GM12874 (cell line): ENCODE measurements at regions not wholly inside any gene's neighbourhood (a gene's known extent, or its start where the extent isn't known, plus 50 kb on each side); places are given as distances from the start of the nearest gene placed in this dataset.

Experiments
- TF ChIP-seq, protein P1 (sequence below): IDR thresholded peaks from 2 replicates; pipeline ENCODE4 v1.5.1; 2011; ENCODE audit warnings: low read depth, mild to moderate bottlenecking, control low read depth, low read length, moderate library complexity; ENCODE audit not compliant: insufficient read depth

GRCh38 chr9:18390393-18390792, 83.6 kb upstream of the ADAMTSL1 start:
- TF ChIP-seq, protein P1, sequence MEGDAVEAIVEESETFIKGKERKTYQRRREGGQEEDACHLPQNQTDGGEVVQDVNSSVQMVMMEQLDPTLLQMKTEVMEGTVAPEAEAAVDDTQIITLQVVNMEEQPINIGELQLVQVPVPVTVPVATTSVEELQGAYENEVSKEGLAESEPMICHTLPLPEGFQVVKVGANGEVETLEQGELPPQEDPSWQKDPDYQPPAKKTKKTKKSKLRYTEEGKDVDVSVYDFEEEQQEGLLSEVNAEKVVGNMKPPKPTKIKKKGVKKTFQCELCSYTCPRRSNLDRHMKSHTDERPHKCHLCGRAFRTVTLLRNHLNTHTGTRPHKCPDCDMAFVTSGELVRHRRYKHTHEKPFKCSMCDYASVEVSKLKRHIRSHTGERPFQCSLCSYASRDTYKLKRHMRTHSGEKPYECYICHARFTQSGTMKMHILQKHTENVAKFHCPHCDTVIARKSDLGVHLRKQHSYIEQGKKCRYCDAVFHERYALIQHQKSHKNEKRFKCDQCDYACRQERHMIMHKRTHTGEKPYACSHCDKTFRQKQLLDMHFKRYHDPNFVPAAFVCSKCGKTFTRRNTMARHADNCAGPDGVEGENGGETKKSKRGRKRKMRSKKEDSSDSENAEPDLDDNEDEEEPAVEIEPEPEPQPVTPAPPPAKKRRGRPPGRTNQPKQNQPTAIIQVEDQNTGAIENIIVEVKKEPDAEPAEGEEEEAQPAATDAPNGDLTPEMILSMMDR, result no peak

DNA sequence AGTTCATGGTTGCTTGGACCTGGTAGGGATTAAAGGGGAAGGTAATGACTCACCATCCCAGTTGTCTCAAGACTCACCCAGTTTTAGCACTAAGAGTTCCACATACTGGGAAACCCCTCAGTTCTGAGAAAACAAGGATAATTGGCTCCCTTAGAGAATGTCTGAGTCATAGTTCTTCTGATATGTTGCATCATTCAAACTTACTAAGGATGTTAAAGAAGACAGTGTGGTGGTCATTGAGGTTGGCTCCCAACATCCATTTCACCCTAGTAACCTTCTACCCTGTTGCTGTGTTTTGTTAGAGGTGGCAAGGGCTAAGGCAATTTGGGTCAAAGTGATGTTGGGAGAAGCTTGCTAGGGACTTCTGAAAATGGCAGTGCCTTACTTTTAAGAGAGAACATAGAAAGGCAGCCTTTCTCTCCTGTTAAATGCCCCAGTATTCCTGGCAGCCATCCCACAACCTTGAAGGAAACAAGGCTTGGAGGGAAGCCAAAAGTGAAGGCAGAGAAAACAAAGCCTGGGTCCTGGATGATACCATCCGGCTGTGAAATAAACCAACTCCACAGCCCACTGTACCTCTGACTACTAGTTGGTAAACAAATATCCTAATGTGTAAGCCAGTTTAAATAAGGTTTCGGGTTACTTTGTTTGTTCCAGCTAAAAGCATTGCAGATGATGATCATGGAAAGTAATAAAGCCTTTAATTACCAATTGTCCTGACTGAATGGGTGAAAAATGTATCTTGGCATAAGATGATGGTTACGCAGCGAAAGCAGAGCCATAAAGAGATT, 80.4 kb upstream of the ADAMTSL1 start:
- TF ChIP-seq, protein P1, result no peak

DNA sequence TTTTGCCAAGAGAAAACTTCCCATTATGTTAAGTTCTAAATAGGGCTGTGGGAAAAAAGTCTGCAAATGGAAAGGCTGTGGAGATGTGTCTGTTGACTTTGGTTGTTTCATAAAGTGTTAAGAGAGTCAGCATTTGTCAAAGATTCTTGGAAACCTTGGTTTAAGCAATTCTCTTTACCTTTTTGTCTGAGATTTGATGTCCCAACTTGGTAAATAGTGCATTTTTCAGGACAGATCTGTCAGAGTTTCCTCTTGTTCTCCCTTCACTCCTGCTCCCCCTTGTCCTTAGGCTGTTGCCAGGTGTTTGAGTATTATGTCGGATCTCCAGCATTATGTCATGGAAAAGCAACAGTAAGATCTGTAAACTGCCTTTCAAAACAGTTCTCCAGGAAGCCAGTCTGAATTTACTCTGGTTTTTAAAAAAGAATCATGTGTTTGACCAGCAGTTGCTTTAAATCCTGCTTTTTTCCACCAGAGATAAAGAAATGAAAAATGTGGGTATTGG, 79.1 kb upstream of the ADAMTSL1 start:
- TF ChIP-seq, protein P1, result no peak

DNA sequence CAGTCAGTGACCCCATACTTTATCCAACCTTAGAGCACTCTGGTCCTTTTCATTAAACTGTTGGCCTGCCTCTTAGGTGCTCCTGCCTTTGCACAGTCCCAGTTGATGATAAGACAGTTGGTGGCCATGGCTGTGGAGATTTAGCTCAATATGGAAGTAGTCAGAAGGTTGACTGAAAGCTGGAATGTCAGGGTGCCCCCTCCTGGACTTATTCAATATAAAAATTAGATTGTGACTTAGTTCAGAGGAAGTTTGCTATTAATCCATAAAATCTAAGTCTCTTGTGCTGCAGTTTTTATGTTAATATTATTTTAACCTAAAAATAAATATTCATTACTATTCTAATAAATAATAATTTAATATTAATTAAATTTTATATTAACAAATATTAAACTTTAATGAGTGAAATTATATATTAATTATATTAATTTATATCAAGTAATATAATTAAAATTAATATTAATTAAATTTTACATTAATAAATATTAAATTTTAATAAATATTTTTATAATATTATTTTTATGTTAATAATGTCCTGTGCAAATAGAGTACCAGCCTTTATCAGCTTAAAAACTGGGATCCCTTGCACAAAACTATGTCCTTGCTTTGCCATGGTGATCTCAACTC, 77.7 kb upstream of the ADAMTSL1 start:
- TF ChIP-seq, protein P1, result no peak

DNA sequence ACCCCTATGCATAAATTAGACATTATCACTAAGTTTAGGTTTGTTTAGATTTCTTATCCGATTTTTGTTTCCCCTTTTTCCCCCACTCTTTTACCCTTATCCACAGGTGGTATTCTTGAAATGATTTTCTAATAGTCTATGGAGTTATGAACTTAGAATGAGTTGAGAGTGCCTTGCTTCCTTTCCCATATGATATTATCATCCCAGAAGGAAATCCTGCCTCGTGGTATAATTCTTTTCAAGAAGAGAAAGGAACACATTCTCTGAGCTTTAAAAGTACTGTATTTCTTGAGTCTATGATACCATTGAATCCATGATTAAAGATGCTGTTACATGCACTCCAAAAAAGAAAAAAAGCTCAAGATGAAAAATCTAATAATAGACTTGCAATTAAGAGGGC, 76.9 kb upstream of the ADAMTSL1 start:
- TF ChIP-seq, protein P1, result no peak

- TF ChIP-seq, protein P1, result no peak
Observed at GRCh38 chr9:18398038-18398437, 75.9 kb upstream of the ADAMTSL1 start.

DNA sequence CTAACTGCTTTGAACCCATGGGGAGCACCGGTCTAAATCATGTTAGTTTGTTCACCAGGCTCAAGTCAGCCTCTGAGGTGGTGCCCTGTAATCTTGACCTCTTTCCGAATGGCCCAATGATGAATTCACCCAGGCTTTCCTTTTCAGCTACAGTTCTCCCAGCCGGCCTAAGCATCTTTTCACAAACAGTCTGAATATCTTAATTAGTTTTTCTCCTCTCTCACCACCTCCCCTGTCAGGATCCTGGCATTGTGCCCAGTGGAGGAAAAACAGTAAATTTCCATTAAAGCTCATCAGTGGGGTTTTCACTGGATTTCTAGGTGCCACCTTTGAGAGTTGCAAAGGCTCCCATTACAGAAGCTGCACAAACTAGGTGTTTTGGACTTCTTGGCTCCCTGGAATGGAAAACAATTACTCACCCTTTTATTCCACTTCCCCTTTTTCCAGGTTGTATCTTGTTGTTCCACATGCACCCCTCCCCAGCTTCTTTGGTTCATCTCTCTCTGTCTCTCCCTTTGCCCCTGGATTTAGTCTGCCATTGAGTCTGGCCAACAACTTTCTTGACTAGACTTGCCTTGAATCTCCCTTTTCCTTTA, 69.4 kb upstream of the ADAMTSL1 start:
- TF ChIP-seq, protein P1, result no peak
